Endothelial cell (in vitro differentiated cells): ENCODE measurements at regions not wholly inside any gene's neighbourhood (a gene's known extent, or its start where the extent isn't known, plus 50 kb on each side); places are given as distances from the start of the nearest gene placed in this dataset. TPM values are rescaled to one million over a fixed set of nuclear protein-coding genes. Genes with fewer than 3 reads are reported as not detected.

ENCODE experiments used
- DNase-seq: peaks from one replicate; pipeline ENCODE4 v3.0.0; 2021; ENCODE audit warnings: low spot score
- H3K27ac Mint-ChIP-seq: one replicate; pipeline ENCODE4 v1.8.0; 2021; ENCODE audit warnings: mixed read lengths, inconsistent platforms; ENCODE audit not compliant: unreplicated experiment
- H3K27me3 Mint-ChIP-seq: one replicate; pipeline ENCODE4 v1.8.0; 2021; ENCODE audit warnings: mild to moderate bottlenecking, moderate library complexity, mixed read lengths, inconsistent platforms; ENCODE audit not compliant: unreplicated experiment
- H3K36me3 Mint-ChIP-seq: one replicate; pipeline ENCODE4 v1.8.0; 2021; ENCODE audit warnings: mild to moderate bottlenecking, low read depth, mixed read lengths, inconsistent platforms; ENCODE audit not compliant: unreplicated experiment
- H3K4me1 Mint-ChIP-seq: one replicate; pipeline ENCODE4 v1.8.0; 2021; ENCODE audit warnings: mild to moderate bottlenecking, mixed read lengths, inconsistent platforms; ENCODE audit not compliant: unreplicated experiment
- H3K4me3 Mint-ChIP-seq: one replicate; pipeline ENCODE4 v1.8.0; 2021; ENCODE audit warnings: mild to moderate bottlenecking, mixed read lengths, inconsistent platforms; ENCODE audit not compliant: unreplicated experiment
- H3K9me3 Mint-ChIP-seq: one replicate; pipeline ENCODE4 v1.8.0; 2021; ENCODE audit warnings: mixed read lengths, inconsistent platforms; ENCODE audit not compliant: unreplicated experiment
- microRNA-seq: library from miRNA; unstranded; fragments of <30 nt; microRNA quantifications from one replicate; pipeline ENCODE4, GENCODE V29; 2020; ENCODE audit not compliant: unreplicated experiment
- TF ChIP-seq, protein P1 (sequence below): fragments of 200-600 bp; sonication (generic); IDR thresholded peaks from one replicate; pipeline ENCODE4 v1.5.0; 2021; ENCODE audit warnings: antibody characterized with exemption; ENCODE audit not compliant: unreplicated experiment

DNA sequence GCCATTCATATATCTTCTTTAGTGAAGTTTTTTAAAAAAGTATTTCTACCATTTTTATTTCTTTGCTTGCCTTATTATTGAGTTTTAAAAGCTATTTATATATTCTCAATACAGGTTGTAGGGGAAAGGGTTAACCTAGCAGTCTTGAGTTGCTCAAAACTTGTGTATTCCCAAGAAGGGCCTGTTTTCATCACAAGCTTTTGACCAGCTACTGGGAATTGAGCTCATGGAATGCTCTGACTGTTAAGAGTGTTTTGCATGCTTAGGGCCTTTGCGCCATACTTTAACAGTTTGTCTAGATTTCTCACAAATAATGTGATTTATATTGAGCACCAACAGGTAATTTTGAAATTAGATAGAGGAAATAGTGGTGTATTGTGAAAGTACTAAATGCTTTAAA is 72.0 kb upstream of the CALCR start:
- Mint-ChIP-seq H3K9me3 (no peaks in the 10 kb centered on the region), H3K36me3 (no peaks in the 10 kb centered on the region), H3K27me3 (no peaks in the 10 kb centered on the region), H3K27ac (no peak overlapping the region), H3K4me3 (no peak overlapping the region), H3K4me1 (peaks cover 2% of the 10 kb centered on the region)
- DNase-seq: no peak
- TF ChIP-seq, protein P1, sequence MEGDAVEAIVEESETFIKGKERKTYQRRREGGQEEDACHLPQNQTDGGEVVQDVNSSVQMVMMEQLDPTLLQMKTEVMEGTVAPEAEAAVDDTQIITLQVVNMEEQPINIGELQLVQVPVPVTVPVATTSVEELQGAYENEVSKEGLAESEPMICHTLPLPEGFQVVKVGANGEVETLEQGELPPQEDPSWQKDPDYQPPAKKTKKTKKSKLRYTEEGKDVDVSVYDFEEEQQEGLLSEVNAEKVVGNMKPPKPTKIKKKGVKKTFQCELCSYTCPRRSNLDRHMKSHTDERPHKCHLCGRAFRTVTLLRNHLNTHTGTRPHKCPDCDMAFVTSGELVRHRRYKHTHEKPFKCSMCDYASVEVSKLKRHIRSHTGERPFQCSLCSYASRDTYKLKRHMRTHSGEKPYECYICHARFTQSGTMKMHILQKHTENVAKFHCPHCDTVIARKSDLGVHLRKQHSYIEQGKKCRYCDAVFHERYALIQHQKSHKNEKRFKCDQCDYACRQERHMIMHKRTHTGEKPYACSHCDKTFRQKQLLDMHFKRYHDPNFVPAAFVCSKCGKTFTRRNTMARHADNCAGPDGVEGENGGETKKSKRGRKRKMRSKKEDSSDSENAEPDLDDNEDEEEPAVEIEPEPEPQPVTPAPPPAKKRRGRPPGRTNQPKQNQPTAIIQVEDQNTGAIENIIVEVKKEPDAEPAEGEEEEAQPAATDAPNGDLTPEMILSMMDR: no peak

DNA sequence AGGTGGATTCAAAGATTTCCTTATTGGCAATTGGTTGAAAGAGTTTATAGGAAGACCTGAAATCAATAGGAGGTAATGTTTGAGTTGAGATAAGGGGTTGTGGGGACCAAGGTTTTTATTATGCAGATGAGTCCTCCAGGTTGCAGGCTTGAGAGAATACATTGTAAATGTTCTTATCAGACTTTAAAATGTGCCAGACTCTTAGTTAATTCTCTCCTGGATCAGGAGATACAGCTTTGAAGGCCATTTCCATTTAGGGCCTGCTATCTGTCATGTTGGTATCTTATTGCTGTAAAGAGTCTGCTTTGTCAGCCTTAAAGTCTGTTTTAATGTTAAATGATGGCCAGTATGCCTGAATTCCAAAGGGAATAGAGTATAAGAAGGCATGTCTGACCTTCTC is 61.8 kb upstream of the CALCR start:
- Mint-ChIP-seq H3K27ac (no peak overlapping the region), H3K4me1 (peaks cover 7% of the 10 kb centered on the region), H3K27me3 (peaks cover 2% of the 10 kb centered on the region), H3K9me3 (no peaks in the 10 kb centered on the region), H3K36me3 (no peaks in the 10 kb centered on the region), H3K4me3 (no peak overlapping the region)
- TF ChIP-seq, protein P1: no peak
- no peak for DNase-seq

DNA sequence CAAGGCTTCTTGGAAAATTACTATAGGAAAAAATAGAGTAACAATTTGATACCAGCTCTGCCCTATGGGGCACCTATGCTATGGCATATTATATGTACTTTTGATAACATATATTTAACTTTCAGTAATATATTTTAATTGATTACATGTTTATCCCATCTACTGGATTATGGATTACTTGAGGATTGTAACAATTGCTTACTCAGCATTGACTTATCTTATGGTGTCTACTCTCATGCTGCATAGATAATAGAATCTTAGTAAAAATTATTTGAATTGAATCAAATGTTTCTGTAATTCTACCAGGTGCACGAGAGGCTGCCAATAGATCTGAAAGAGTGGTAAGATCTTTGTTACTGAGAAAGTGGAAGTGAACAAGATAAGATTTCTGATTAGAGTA is 57.8 kb upstream of the CALCR start:
- H3K36me3 Mint-ChIP-seq: no peaks in the 10 kb centered on the region
- no peak for DNase-seq
- H3K27me3 Mint-ChIP-seq: peaks cover 2% of the 10 kb centered on the region
- no peak overlapping the region for H3K27ac Mint-ChIP-seq
- peaks cover 7% of the 10 kb centered on the region for H3K4me1 Mint-ChIP-seq
- TF ChIP-seq, protein P1: no peak
- no peaks in the 10 kb centered on the region for H3K9me3 Mint-ChIP-seq
- H3K4me3 Mint-ChIP-seq: no peak overlapping the region

DNA sequence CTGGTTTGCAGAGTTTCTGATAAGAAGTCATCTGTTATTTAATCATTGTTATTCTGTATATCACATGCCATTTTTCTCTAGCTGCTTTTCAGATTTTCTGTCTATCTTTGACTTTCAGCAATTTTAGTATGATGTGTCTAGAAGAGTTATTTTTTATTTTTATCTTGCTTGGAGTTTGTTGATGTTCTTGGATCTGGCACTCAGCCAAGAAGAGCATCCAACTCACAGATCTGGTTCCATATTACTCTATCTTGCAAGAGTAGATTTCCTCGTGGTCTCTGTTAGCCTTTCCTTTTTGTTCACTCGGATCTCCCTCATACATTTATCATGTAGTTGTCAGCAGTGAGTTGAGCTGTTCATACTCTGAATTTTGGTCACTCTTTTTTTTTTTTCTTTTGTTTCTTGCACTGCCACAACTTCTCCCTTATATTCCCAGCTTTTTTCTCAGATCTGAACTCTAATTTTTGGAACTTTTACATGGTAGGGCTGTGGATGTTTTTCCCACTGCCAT is 54.8 kb upstream of the CALCR start:
- Mint-ChIP-seq H3K9me3 (no peaks in the 10 kb centered on the region), H3K27ac (no peak overlapping the region), H3K4me1 (peaks cover 7% of the 10 kb centered on the region), H3K27me3 (no peaks in the 10 kb centered on the region), H3K36me3 (no peaks in the 10 kb centered on the region), H3K4me3 (no peak overlapping the region)
- TF ChIP-seq, protein P1: no peak
- no peak for DNase-seq

DNA sequence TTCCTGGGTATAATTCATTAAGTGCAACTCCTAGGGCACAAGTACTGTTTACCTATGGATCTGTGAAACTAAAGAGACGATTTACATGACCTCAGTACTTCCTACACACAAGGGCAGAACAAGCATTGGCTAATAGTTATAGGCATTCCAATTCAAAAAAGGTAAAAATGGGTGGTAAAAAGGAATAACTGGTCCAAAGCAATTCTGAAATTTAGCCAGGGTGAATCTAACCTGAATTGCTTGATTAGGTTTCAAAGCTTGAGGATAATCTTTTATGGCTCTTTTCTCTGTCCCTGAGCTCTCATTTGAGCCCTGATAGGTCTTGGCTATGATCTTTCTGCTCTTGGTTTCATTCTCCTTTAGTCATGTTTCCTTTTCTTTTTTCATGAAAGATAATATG is 52.3 kb upstream of the CALCR start:
- no peak for DNase-seq
- Mint-ChIP-seq H3K27ac (no peak overlapping the region), H3K9me3 (no peaks in the 10 kb centered on the region), H3K27me3 (no peaks in the 10 kb centered on the region), H3K36me3 (no peaks in the 10 kb centered on the region), H3K4me3 (no peak overlapping the region), H3K4me1 (peaks cover 5% of the 10 kb centered on the region)
- TF ChIP-seq, protein P1: no peak

Small RNA genes in the stretch of these regions (microRNA-seq; reads per million reads assigned to microRNA genes)
- not detected for gene MIR4652
